Transverse colon (tissue), 1 donor: ENCODE measurements at regions not wholly inside any gene's neighbourhood (a gene's known extent, or its start where the extent isn't known, plus 50 kb on each side); places are given as distances from the start of the nearest gene placed in this dataset.

Experiments
- EP300 ChIP-seq: sonication (generic); formaldehyde crosslinking; IDR thresholded peaks from one replicate; pipeline ENCODE4 v1.6.1; 2017; ENCODE audit warnings: antibody characterized with exemption, low read depth
- POLR2A ChIP-seq: fragments of 450-650 bp; IDR thresholded peaks from one replicate; pipeline ENCODE4 v1.6.1; 2016; ENCODE audit warnings: antibody characterized with exemption, mild to moderate bottlenecking, moderate library complexity

GRCh38 chr5:128673411-128673957 lies 135.4 kb upstream of the FBN2 start:
- TF ChIP-seq EP300 (no peak), POLR2A (no peak)
